ENCODE measurements at regions not wholly inside any gene's neighbourhood (a gene's known extent, or its start where the extent isn't known, plus 50 kb on each side); places are given as distances from the start of the nearest gene placed in this dataset.

GRCh38 chr17:77502626-77503292 lies 362.0 kb downstream of the SEC14L1 start (continued):
- TF ChIP-seq PRDM10 (CRISPR knock-in tag; IDR thresholded peaks at IDR 0.05; ENCODE audit: low read depth) (no peak), ZNF672 (CRISPR knock-in tag; IDR thresholded peaks at IDR 0.05) (peak; percentile 46; the same call in 1 of the 2 replicates), ZNF574 (CRISPR knock-in tag; IDR thresholded peaks at IDR 0.05) (no peak)

- H3K9me3 ChIP-seq (ENCODE audit: low read length), result no peaks in the 10 kb centered on the region
- no peak overlapping the region for H3K4me2 ChIP-seq (ENCODE audit: low read depth, low read length)
- no peaks in the 10 kb centered on the region for H3K79me2 ChIP-seq (ENCODE audit: insufficient read depth, low read length)
- peak; percentile 47 for TF ChIP-seq RBM22 (optimal IDR thresholded peaks at IDR 0.05; ENCODE audit: low read length)
- TF ChIP-seq TRIM24 (CRISPR knock-in tag; IDR thresholded peaks at IDR 0.05), result no peak
- H3K27ac ChIP-seq (ENCODE audit: extremely low read length, insufficient read depth, low read length), result no peak overlapping the region
- BruUV-seq (replicated peaks), result no TSS peak
- intact Hi-C loops (cut with micrococcal nuclease; ENCODE audit: unreplicated experiment) (no loop called here), in situ Hi-C loops (cut with HindIII; ENCODE audit: extremely low pct_ligation_motif_present, low pct_unique_long_range_greater_than_20kb) (no loop called here)
- H3K4me1 ChIP-seq (ENCODE audit: insufficient read depth, low read length), result peaks cover 19% of the 10 kb centered on the region
- peaks cover 7 to 15% of the 10 kb centered on the region in 2 experiments; a peak in 3 of 5 replicates for H3K36me3 ChIP-seq (replicated peaks in 1 of 2; ENCODE audit: control insufficient read depth in 1 of 2, insufficient read depth in 2 of 2, low read length in 2 of 2)
- no peak overlapping the region for H2AFZ ChIP-seq (ENCODE audit: low read length)
- no peak overlapping the region for H3K9ac ChIP-seq (ENCODE audit: insufficient read depth, low read depth, low read length)
- 89% methylated on average over 7 of the region's 7 CpGs for WGBS (ENCODE audit: low lambda C conversion rate)
- ATAC-seq (no peak), DNase-seq (ENCODE audit: low spot score) (no peak), FAIRE-seq (no peak)
- no peaks in the 10 kb centered on the region for H3K27me3 ChIP-seq (ENCODE audit: control insufficient read depth in 1 of 2, insufficient read depth in 2 of 2, low read length in 2 of 2)
- H3K4me3 ChIP-seq (replicated peaks in 1 of 3; ENCODE audit: insufficient read depth in 1 of 3, low read depth in 2 of 3, low read length in 3 of 3), result no peak overlapping the region
- ChIA-PET POLR2A (interaction anchor here (1.1 kb wide), 1 partner anchor 52 kb away, joined by 3 read pairs; no protein-coding TSS in a partner anchor), CTCF (ENCODE audit: low intra/inter-chr PET ratio, low total read pairs) (no interaction called here)
- H4K20me1 ChIP-seq (ENCODE audit: insufficient read depth, low read length), result no peaks in the 10 kb centered on the region
These were observed 362.5 kb downstream of the SEC14L1 start for GRCh38 chr17:77503293-77503655.

All from HepG2 (cell line).